Gastroesophageal sphincter (tissue), 4 donors: ENCODE measurements at regions not wholly inside any gene's neighbourhood (a gene's known extent, or its start where the extent isn't known, plus 50 kb on each side); places are given as distances from the start of the nearest gene placed in this dataset.
A peak's percentile ranks its signal among the peaks of the same experiment; 100 is the strongest.

Experiments
- ATAC-seq: fragments of 150-250 bp; one replicate; pipeline ENCODE4 v1.9.1; 2016; ENCODE audit warnings: mild to moderate bottlenecking, moderate library complexity
- H3K27ac ChIP-seq, 4 donors: fragments of 200-600 bp; sonication (generic) in 3 of 4; 1 replicate in 3 of 4; 2 replicates in 1 of 4; pipeline ENCODE4 v1.5.1; 2016 to 2019
- H3K27me3 ChIP-seq: fragments of 200-600 bp; sonication (generic); one replicate; pipeline ENCODE4 v1.5.1; 2019
- H3K36me3 ChIP-seq, 2 donors: fragments of 200-600 bp; sonication (generic); one replicate each; pipeline ENCODE4 v1.5.1; 2019; ENCODE audit warnings: control low read depth in 1 of 2
- H3K4me1 ChIP-seq, 3 donors: fragments of 200-600 bp; sonication (generic); 1 replicate in 2 of 3; 2 replicates in 1 of 3; pipeline ENCODE4 v1.5.1; 2016 to 2019; ENCODE audit warnings: control low read depth in 2 of 3
- H3K4me3 ChIP-seq, 2 donors: fragments of 200-600 bp; sonication (generic); one replicate each; pipeline ENCODE4 v1.5.1; 2019; ENCODE audit warnings: mild to moderate bottlenecking in 1 of 2, moderate library complexity in 1 of 2
- H3K9me3 ChIP-seq, 3 donors: fragments of 200-600 bp; sonication (generic); one replicate each; pipeline ENCODE4 v1.5.1; 2017 to 2019; ENCODE audit warnings: control low read depth in 2 of 3
- CTCF ChIP-seq, 4 experiments: fragments of 200-600 bp in 2 of 4; fragments of 450-650 bp in 2 of 4; sonication (generic) in 1 of 4; IDR thresholded peaks; one replicate each; pipeline ENCODE4 v1.5.1; 2017 to 2019; ENCODE audit warnings: antibody characterized with exemption in 4 of 4, mild to moderate bottlenecking in 2 of 4, moderate library complexity in 2 of 4
- EP300 ChIP-seq: sonication (generic); formaldehyde crosslinking; IDR thresholded peaks from one replicate; pipeline ENCODE4 v1.6.1; 2017; ENCODE audit warnings: antibody characterized with exemption, mild to moderate bottlenecking
- POLR2A ChIP-seq, 2 donors: fragments of 450-650 bp; IDR thresholded peaks; one replicate each; pipeline ENCODE4 v1.6.1; 2017; ENCODE audit warnings: antibody characterized with exemption in 2 of 2, mild to moderate bottlenecking in 2 of 2, moderate library complexity in 1 of 2
- POLR2AphosphoS5 ChIP-seq: sonication (generic); formaldehyde crosslinking; IDR thresholded peaks from one replicate; pipeline ENCODE4 v1.6.1; 2017; ENCODE audit warnings: antibody characterized with exemption
- WGBS, 2 donors: methylation state at CpG; one replicate each; pipeline ENCODE4 v1.1.5; 2018; ENCODE audit warnings: low coverage in 1 of 2; 5-methylcytosine and 5-hydroxymethylcytosine counted together

DNA sequence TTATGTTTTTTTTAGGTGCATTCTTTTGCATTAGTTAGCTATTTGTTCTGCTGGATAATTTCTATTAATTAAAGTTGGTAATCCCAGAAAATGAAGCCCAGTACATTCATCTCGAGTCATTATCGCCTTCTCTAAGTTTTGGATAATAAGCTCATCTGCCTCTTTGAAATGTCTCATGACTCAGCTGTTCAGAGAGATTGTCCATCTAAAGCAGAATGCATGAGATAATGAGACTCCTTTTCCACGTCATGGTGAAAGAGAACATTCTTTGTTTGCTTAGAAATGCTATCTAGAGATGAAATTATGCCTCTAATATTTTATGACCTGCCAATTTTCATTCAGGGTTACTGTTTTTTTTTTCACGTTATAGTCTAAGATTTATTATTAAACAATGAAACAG lies 374.7 kb upstream of the GOLIM4 start:
- no peak for ATAC-seq

DNA sequence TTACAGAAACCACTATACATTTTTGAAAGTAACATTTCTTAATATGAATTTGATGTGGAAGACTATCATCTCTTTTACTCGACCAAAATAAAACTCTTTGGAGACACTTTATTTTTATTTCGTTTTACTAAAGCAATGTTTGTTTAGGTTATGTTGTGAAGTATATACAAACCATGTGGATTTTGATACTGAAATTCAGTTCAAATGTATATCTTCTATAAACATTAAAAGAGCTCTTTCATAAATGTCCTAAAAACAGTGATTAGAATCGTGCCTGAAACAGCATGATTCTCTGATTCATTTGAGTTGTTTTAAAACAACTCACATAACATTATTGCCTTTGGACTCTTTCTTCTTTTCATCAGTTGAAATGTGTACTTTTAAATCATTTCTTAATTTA lies 373.7 kb upstream of the GOLIM4 start:
- no peak for ATAC-seq
- 35 to 44% methylated on average over 3 of the region's 3 CpGs for WGBS, 2 donors

More for the DNA sequence above, 374.7 kb upstream of the GOLIM4 start:
- 75 to 89% methylated on average over 4 of the region's 4 CpGs for WGBS, 2 donors
- no peaks in the 10 kb centered on the region for H3K36me3 ChIP-seq
- TF ChIP-seq EP300: no peak
- no peaks in the 10 kb centered on the region for H3K4me1 ChIP-seq
- H3K27ac ChIP-seq: no peak overlapping the region
- no peaks in the 10 kb centered on the region for H3K9me3 ChIP-seq
- H3K27me3 ChIP-seq: no peaks in the 10 kb centered on the region
- H3K4me3 ChIP-seq: no peak overlapping the region

GRCh38 chr3:168467115-168467714 lies 371.5 kb upstream of the GOLIM4 start:
- Histone ChIP-seq H3K4me3 (no peak overlapping the region), H3K27ac (no peak overlapping the region), H3K9me3 (peaks cover 0 to under 1% (median 0%) of the 10 kb centered on the region in 3 donors), H3K4me1 (no peaks in the 10 kb centered on the region), H3K36me3 (no peaks in the 10 kb centered on the region), H3K27me3 (no peaks in the 10 kb centered on the region)
- no peak for ATAC-seq
- WGBS, 2 donors: 64 to 74% methylated on average over 6 of the region's 6 CpGs
- TF ChIP-seq POLR2A (IDR thresholded peaks at IDR 0.05): no peak
- TF ChIP-seq EP300: no peak
- TF ChIP-seq CTCF (IDR thresholded peaks at IDR 0.05): peak in 1 of 4 experiments; percentile 10
- no peak for TF ChIP-seq POLR2AphosphoS5

More for the DNA sequence above, 373.7 kb upstream of the GOLIM4 start:
- Histone ChIP-seq H3K27me3 (no peaks in the 10 kb centered on the region), H3K9me3 (no peaks in the 10 kb centered on the region), H3K4me1 (no peaks in the 10 kb centered on the region), H3K4me3 (no peak overlapping the region), H3K27ac (no peak overlapping the region), H3K36me3 (no peaks in the 10 kb centered on the region)
- TF ChIP-seq POLR2AphosphoS5 (no peak), EP300 (no peak), POLR2A (IDR thresholded peaks at IDR 0.05) (no peak), CTCF (IDR thresholded peaks at IDR 0.05) (no peak)

- H3K27ac ChIP-seq: no peak overlapping the region
- H3K4me1 ChIP-seq: no peaks in the 10 kb centered on the region
- peaks cover 0 to 13% (median 0%) of the 10 kb centered on the region in 3 donors for H3K9me3 ChIP-seq
- no peaks in the 10 kb centered on the region for H3K36me3 ChIP-seq
- no peak for TF ChIP-seq POLR2A (IDR thresholded peaks at IDR 0.05)
- no peak for TF ChIP-seq EP300
- no peak for TF ChIP-seq POLR2AphosphoS5
- no peak for TF ChIP-seq CTCF (IDR thresholded peaks at IDR 0.05)
- ATAC-seq: no peak
- no peaks in the 10 kb centered on the region for H3K27me3 ChIP-seq
- no peak overlapping the region for H3K4me3 ChIP-seq
Measured at GRCh38 chr3:168461793-168462192, 366.1 kb upstream of the GOLIM4 start.

DNA sequence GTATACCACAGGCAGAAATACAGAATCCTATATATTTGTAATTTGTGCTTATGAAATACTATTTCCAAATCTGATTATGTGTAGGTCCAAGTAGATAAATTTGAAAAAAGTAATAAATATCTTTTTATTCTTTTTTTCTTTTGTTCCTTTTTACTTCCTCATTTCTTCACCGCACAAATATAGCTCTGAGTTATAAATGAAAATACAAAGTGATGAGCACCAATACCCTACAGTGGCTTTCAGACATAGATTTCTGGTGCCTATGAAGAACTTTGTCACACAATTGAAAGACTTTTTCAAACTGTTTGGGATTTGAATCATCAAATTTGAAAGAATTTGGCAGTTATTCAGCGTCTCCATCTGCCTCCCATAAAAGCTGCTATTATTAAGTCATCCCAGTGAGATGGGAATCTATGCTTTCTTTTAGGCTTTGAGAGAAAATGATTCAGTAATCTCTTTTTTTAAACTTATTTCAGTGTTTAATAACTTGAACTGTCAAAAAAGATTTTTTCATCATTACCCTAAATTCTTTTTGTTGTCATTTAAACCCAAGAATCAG lies 363.6 kb upstream of the GOLIM4 start:
- no peak overlapping the region for H3K27ac ChIP-seq
- TF ChIP-seq EP300 (no peak), POLR2AphosphoS5 (no peak), CTCF (IDR thresholded peaks at IDR 0.05) (no peak), POLR2A (IDR thresholded peaks at IDR 0.05) (no peak)
- H3K4me1 ChIP-seq: no peaks in the 10 kb centered on the region
- WGBS, 2 donors: 44 to 51% methylated on average over 2 of the region's 2 CpGs
- no peak for ATAC-seq
- H3K27me3 ChIP-seq: no peaks in the 10 kb centered on the region
- H3K4me3 ChIP-seq: no peak overlapping the region
- H3K9me3 ChIP-seq: peaks cover 0 to 13% (median 0%) of the 10 kb centered on the region in 3 donors
- H3K36me3 ChIP-seq: no peaks in the 10 kb centered on the region
